IMR-90 (cell line): ENCODE measurements at regions not wholly inside any gene's neighbourhood (a gene's known extent, or its start where the extent isn't known, plus 50 kb on each side); places are given as distances from the start of the nearest gene placed in this dataset.

Experiments
- BHLHE40 ChIP-seq: fragments of 150-350 bp; IDR thresholded peaks from 2 replicates; pipeline ENCODE4 v1.6.1; 2016; ENCODE audit warnings: mild to moderate bottlenecking, low read depth, low read length
- CEBPB ChIP-seq: IDR thresholded peaks from 2 replicates; pipeline ENCODE4 v1.6.1; 2012; ENCODE audit warnings: low read depth, low read length, improper control_type of control experiment
- CHD1 ChIP-seq: IDR thresholded peaks from 2 replicates; pipeline ENCODE4 v1.6.1; 2012; ENCODE audit warnings: low read depth, low read length, improper control_type of control experiment
- CTCF ChIP-seq: conservative IDR thresholded peaks from 2 replicates; pipeline ENCODE4 v1.5.1; 2012; ENCODE audit warnings: mild to moderate bottlenecking, low read depth, low read length, improper control_type of control experiment
- ELK1 ChIP-seq: fragments of 150-350 bp; IDR thresholded peaks from 2 replicates; pipeline ENCODE4 v1.6.1; 2016; ENCODE audit warnings: low read depth, mild to moderate bottlenecking, low read length, moderate library complexity, borderline replicate concordance
- FOS ChIP-seq: fragments of 150-350 bp; IDR thresholded peaks from 2 replicates; pipeline ENCODE4 v1.6.1; 2016; ENCODE audit warnings: low read depth, low read length
- MAFK ChIP-seq: IDR thresholded peaks from 2 replicates; pipeline ENCODE4 v1.6.1; 2012; ENCODE audit warnings: low read depth, low read length, improper control_type of control experiment
- MXI1 ChIP-seq: IDR thresholded peaks from 2 replicates; pipeline ENCODE4 v1.6.1; 2012; ENCODE audit warnings: low read depth, mild to moderate bottlenecking, low read length, moderate library complexity, borderline replicate concordance
- NFE2L2 ChIP-seq: fragments of 150-350 bp; IDR thresholded peaks from 2 replicates; pipeline ENCODE4 v1.6.1; 2016; ENCODE audit warnings: low read depth, mild to moderate bottlenecking, low read length
- POLR2A ChIP-seq: IDR thresholded peaks from 2 replicates; pipeline ENCODE4 v1.6.1; 2012; ENCODE audit warnings: mild to moderate bottlenecking, low read depth, low read length
- RAD21 ChIP-seq: IDR thresholded peaks from 2 replicates; pipeline ENCODE4 v1.6.1; 2012; ENCODE audit warnings: low read length, improper control_type of control experiment
- RCOR1 ChIP-seq: IDR thresholded peaks from 2 replicates; pipeline ENCODE4 v1.6.1; 2012; ENCODE audit warnings: mild to moderate bottlenecking, low read length, improper control_type of control experiment; ENCODE audit not compliant: insufficient replicate concordance
- RFX5 ChIP-seq: IDR thresholded peaks from 2 replicates; pipeline ENCODE4 v1.8.0; 2012; ENCODE audit warnings: low read depth, mild to moderate bottlenecking, low read length, moderate library complexity
- USF2 ChIP-seq: fragments of 150-350 bp; IDR thresholded peaks from 2 replicates; pipeline ENCODE4 v1.6.1; 2017; ENCODE audit warnings: mild to moderate bottlenecking, antibody characterized with exemption, low read length, low read depth

- TF ChIP-seq CTCF (no peak), NFE2L2 (no peak), POLR2A (no peak), CEBPB (no peak), RCOR1 (no peak), USF2 (no peak), CHD1 (no peak), RAD21 (no peak), MAFK (no peak), ELK1 (no peak), FOS (no peak), MXI1 (no peak), RFX5 (no peak), BHLHE40 (no peak)
Measured at GRCh38 chr12:95368931-95369330, 105.0 kb upstream of the METAP2 start.
